ENCODE measurements at regions not wholly inside any gene's neighbourhood (a gene's known extent, or its start where the extent isn't known, plus 50 kb on each side); places are given as distances from the start of the nearest gene placed in this dataset.

- Histone ChIP-seq H3K4me3 (no peak overlapping the region), H3K27ac (no peak overlapping the region), H3K4me1 (no peaks in the 10 kb centered on the region), H3K9me3 (no peaks in the 10 kb centered on the region), H3K36me3 (no peaks in the 10 kb centered on the region), H3K27me3 (no peaks in the 10 kb centered on the region)
- DNase-seq, result no peak
- WGBS, 2 donors (ENCODE audit: low coverage in 1 of 2), result 36 to 53% methylated on average over 2 of the region's 3 CpGs
- intact Hi-C loops (cut with DNase I; ENCODE audit: low total_unique reads) (no loop called here), in situ Hi-C loops (cut with MboI; ENCODE audit: low pct_ligation_motif_present in 1 of 4, low pct_unique_long_range_greater_than_20kb in 1 of 4, low sequenced_read_pairs in 3 of 4) (no loop called here)
- TF ChIP-seq CTCF (IDR thresholded peaks at IDR 0.05) (peak in 4 of 5 experiments; percentile 20 to 32 (median 28)), POLR2A (IDR thresholded peaks at IDR 0.05) (no peak), EP300 (IDR thresholded peaks at IDR 0.05; ENCODE audit: low read depth) (no peak)
Observed at GRCh38 chr2:116510117-116510671, 1304.3 kb upstream of the DDX18 start.

- Histone ChIP-seq H3K27me3 (no peaks in the 10 kb centered on the region), H3K4me1 (no peaks in the 10 kb centered on the region), H3K4me3 (no peak overlapping the region), H3K36me3 (no peaks in the 10 kb centered on the region), H3K9me3 (no peaks in the 10 kb centered on the region), H3K27ac (no peak overlapping the region)
- TF ChIP-seq CTCF (IDR thresholded peaks at IDR 0.05) (no peak), POLR2A (IDR thresholded peaks at IDR 0.05) (no peak), EP300 (IDR thresholded peaks at IDR 0.05; ENCODE audit: low read depth) (no peak), POLR2AphosphoS5 (IDR thresholded peaks at IDR 0.05) (no peak)
- intact Hi-C loops (cut with DNase I; ENCODE audit: low total_unique reads) (no loop called here), in situ Hi-C loops (cut with MboI; ENCODE audit: low pct_ligation_motif_present in 1 of 4, low pct_unique_long_range_greater_than_20kb in 1 of 4, low sequenced_read_pairs in 3 of 4) (no loop called here)
- 63 to 95% methylated on average over 2 to 6 of the region's 6 CpGs for WGBS, 2 donors (ENCODE audit: low coverage in 1 of 2)
- DNase-seq, result no peak
Observed at GRCh38 chr2:116511426-116511825, 1303.1 kb upstream of the DDX18 start.

GRCh38 chr2:116513991-116514390 is 1300.5 kb upstream of the DDX18 start:
- no peaks in the 10 kb centered on the region for H3K27me3 ChIP-seq
- TF ChIP-seq EP300 (IDR thresholded peaks at IDR 0.05; ENCODE audit: low read depth) (no peak), CTCF (IDR thresholded peaks at IDR 0.05) (no peak), POLR2A (IDR thresholded peaks at IDR 0.05) (no peak), POLR2AphosphoS5 (IDR thresholded peaks at IDR 0.05) (no peak)
- WGBS, 2 donors (ENCODE audit: low coverage in 1 of 2), result 59 to 73% methylated on average over 2 to 3 of the region's 3 CpGs
- H3K36me3 ChIP-seq, result no peaks in the 10 kb centered on the region
- in situ Hi-C loops (cut with MboI; ENCODE audit: low pct_ligation_motif_present in 1 of 4, low pct_unique_long_range_greater_than_20kb in 1 of 4, low sequenced_read_pairs in 3 of 4) (no loop called here), intact Hi-C loops (cut with DNase I; ENCODE audit: low total_unique reads) (no loop called here)
- H3K4me1 ChIP-seq, result no peaks in the 10 kb centered on the region
- H3K9me3 ChIP-seq, result no peaks in the 10 kb centered on the region
- H3K4me3 ChIP-seq, result no peak overlapping the region
- no peak overlapping the region for H3K27ac ChIP-seq
- no peak for DNase-seq

- in situ Hi-C loops (cut with MboI; ENCODE audit: low pct_ligation_motif_present in 1 of 4, low pct_unique_long_range_greater_than_20kb in 1 of 4, low sequenced_read_pairs in 3 of 4), result no loop called here
- WGBS, 2 donors (ENCODE audit: low coverage in 1 of 2), result 56 to 71% methylated on average over 1 of the region's 1 CpG
Observed at GRCh38 chr2:116517936-116518335, 1296.6 kb upstream of the DDX18 start.

More at GRCh38 chr2:116517936-116518335, 1296.6 kb upstream of the DDX18 start:
- no peak for DNase-seq
- intact Hi-C loops (cut with DNase I; ENCODE audit: low total_unique reads), result no loop called here
- Histone ChIP-seq H3K27ac (no peak overlapping the region), H3K9me3 (no peaks in the 10 kb centered on the region), H3K4me1 (no peaks in the 10 kb centered on the region), H3K27me3 (no peaks in the 10 kb centered on the region), H3K4me3 (no peak overlapping the region), H3K36me3 (no peaks in the 10 kb centered on the region)
- TF ChIP-seq POLR2A (IDR thresholded peaks at IDR 0.05) (no peak), CTCF (IDR thresholded peaks at IDR 0.05) (no peak), POLR2AphosphoS5 (IDR thresholded peaks at IDR 0.05) (no peak), EP300 (IDR thresholded peaks at IDR 0.05; ENCODE audit: low read depth) (no peak)

Measured in transverse colon (tissue), 4 donors.